ENCODE measurements at regions not wholly inside any gene's neighbourhood (a gene's known extent, or its start where the extent isn't known, plus 50 kb on each side); places are given as distances from the start of the nearest gene placed in this dataset.

DNA sequence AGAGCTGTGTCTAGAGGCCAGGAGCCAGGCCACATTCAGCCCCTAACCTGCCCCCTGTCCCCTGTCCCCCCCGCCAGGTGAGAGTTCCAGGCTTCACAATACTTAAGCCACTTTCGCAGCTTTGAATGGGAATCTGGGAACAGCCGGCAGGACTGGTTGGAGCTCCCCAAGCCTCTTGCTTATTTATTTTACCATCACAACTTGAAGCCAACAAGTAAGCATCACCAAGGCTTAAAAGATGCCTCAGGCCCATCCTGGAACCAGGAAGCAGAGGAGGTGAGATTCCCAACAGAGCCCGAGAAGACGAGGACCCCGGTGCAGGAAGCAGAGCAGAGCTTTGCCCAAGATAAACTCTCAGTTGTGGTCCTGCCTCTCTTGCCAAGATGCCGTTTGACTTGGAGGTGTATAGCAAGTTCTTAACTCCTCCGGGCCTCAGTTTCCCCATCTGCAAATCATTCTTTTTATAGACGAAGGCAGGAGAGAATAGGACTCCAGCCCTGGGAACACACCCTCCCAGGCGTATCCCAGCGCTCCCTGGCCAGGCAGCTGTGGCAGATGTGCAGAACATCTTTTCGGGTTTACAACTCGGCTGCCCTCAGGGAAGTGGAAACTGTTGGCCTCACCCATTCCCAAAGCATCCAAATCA lies 66.8 kb upstream of the SLC25A33 start:
- Histone ChIP-seq H3K27ac (no peak overlapping the region), H3K4me3 (IDR thresholded peaks at IDR 0.05; ENCODE audit: insufficient read depth, low read depth, low read length) (no peak overlapping the region), H3K9ac (no peak overlapping the region), H3K4me1 (ENCODE audit: low read depth, poor library complexity, severe bottlenecking) (peaks cover 17% of the 10 kb centered on the region), H4K20me1 (ENCODE audit: insufficient read depth) (no peaks in the 10 kb centered on the region), H3K79me2 (ENCODE audit: insufficient read depth, low read depth) (no peaks in the 10 kb centered on the region), H3K4me2 (no peak overlapping the region), H3K36me3 (ENCODE audit: insufficient read depth) (no peaks in the 10 kb centered on the region), H2AFZ (ENCODE audit: low read depth) (no peak overlapping the region), H3K27me3 (ENCODE audit: insufficient read depth, low read depth) (no peaks in the 10 kb centered on the region)
- no peak for TF ChIP-seq CTCF (conservative IDR thresholded peaks at IDR 0.05; ENCODE audit: low read depth, low read length)

DNA sequence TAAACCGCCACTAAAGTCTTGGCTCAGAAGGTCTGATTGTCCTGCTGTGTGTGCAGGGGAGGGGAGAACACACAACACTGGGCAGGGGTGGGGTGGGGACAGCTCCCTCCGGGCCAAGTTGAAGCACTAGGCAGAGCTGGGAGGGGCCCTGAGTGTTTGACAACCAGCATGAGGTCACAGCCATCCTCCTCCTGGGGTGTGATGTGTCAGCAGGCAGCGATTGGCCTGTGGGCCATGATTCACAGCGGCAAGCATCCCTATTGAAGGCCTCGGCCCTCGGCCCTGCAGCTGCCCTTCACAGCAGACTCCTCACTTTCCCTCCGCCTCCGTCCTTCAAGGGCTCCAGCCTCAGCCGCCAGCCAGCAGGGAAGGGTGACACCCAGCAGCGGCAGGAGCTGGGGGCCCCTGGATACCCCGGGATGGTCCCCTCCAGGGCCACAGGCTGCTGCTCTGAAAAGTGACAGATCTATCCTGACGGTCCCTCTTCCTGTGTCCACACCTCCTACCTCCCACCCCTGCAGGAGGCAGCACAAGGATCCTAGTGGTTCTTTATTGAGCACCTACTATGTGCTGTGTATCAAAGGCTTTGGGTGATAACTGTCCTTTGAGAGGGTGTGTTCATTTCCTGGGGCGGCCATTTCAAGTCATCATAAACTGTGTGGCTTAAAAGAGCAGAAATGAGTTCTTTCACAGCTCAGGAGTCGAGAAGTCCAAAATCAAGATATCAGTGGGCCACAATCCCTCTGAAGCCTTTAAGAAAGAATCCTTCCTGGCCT lies 66.0 kb upstream of the SLC25A33 start:
- Histone ChIP-seq H3K27me3 (ENCODE audit: insufficient read depth, low read depth) (no peaks in the 10 kb centered on the region), H4K20me1 (ENCODE audit: insufficient read depth) (no peaks in the 10 kb centered on the region), H3K4me3 (IDR thresholded peaks at IDR 0.05; ENCODE audit: insufficient read depth, low read depth, low read length) (no peak overlapping the region), H3K36me3 (ENCODE audit: insufficient read depth) (no peaks in the 10 kb centered on the region), H3K27ac (no peak overlapping the region), H3K4me1 (ENCODE audit: low read depth, poor library complexity, severe bottlenecking) (peaks cover 18% of the 10 kb centered on the region), H2AFZ (ENCODE audit: low read depth) (no peak overlapping the region), H3K79me2 (ENCODE audit: insufficient read depth, low read depth) (no peaks in the 10 kb centered on the region), H3K4me2 (no peak overlapping the region), H3K9ac (no peak overlapping the region)
- no peak for TF ChIP-seq CTCF (conservative IDR thresholded peaks at IDR 0.05; ENCODE audit: low read depth, low read length)

GRCh38 chr1:9475061-9475627 lies 64.1 kb upstream of the SLC25A33 start:
- Histone ChIP-seq H3K4me3 (IDR thresholded peaks at IDR 0.05; ENCODE audit: insufficient read depth, low read depth, low read length) (no peak overlapping the region), H3K4me1 (ENCODE audit: low read depth, poor library complexity, severe bottlenecking) (peaks cover 18% of the 10 kb centered on the region), H3K79me2 (ENCODE audit: insufficient read depth, low read depth) (no peaks in the 10 kb centered on the region), H3K36me3 (ENCODE audit: insufficient read depth) (no peaks in the 10 kb centered on the region), H2AFZ (ENCODE audit: low read depth) (no peak overlapping the region), H3K9ac (no peak overlapping the region), H4K20me1 (ENCODE audit: insufficient read depth) (no peaks in the 10 kb centered on the region), H3K27me3 (ENCODE audit: insufficient read depth, low read depth) (no peaks in the 10 kb centered on the region), H3K4me2 (no peak overlapping the region), H3K27ac (no peak overlapping the region)
- no peak for TF ChIP-seq CTCF (conservative IDR thresholded peaks at IDR 0.05; ENCODE audit: low read depth, low read length)

GRCh38 chr1:9476790-9477463 lies 62.3 kb upstream of the SLC25A33 start:
- Histone ChIP-seq H3K79me2 (ENCODE audit: insufficient read depth, low read depth) (no peaks in the 10 kb centered on the region), H4K20me1 (ENCODE audit: insufficient read depth) (no peaks in the 10 kb centered on the region), H3K4me2 (peak overlapping the region; percentile 21; the same call in 1 of the 2 replicates), H3K36me3 (ENCODE audit: insufficient read depth) (no peaks in the 10 kb centered on the region), H3K27me3 (ENCODE audit: insufficient read depth, low read depth) (no peaks in the 10 kb centered on the region), H3K4me3 (IDR thresholded peaks at IDR 0.05; ENCODE audit: insufficient read depth, low read depth, low read length) (no peak overlapping the region), H3K4me1 (ENCODE audit: low read depth, poor library complexity, severe bottlenecking) (peaks cover 18% of the 10 kb centered on the region), H3K27ac (peak overlapping the region; percentile 8; the same call in 1 of the 2 replicates), H2AFZ (ENCODE audit: low read depth) (peak overlapping the region; percentile 21; the same call in 1 of the 2 replicates), H3K9ac (no peak overlapping the region)
- TF ChIP-seq CTCF (conservative IDR thresholded peaks at IDR 0.05; ENCODE audit: low read depth, low read length): no peak

Measured in KMS-11 (cell line).